8988T (cell line): ENCODE measurements at regions not wholly inside any gene's neighbourhood (a gene's known extent, or its start where the extent isn't known, plus 50 kb on each side); places are given as distances from the start of the nearest gene placed in this dataset.

Experiments used
- DNase-seq: peaks from one replicate; pipeline ENCODE4 v3.0.0; 2011

GRCh38 chrX:117215683-117216082 lies 752.9 kb upstream of the CT83 start:
- no peak for DNase-seq

DNA sequence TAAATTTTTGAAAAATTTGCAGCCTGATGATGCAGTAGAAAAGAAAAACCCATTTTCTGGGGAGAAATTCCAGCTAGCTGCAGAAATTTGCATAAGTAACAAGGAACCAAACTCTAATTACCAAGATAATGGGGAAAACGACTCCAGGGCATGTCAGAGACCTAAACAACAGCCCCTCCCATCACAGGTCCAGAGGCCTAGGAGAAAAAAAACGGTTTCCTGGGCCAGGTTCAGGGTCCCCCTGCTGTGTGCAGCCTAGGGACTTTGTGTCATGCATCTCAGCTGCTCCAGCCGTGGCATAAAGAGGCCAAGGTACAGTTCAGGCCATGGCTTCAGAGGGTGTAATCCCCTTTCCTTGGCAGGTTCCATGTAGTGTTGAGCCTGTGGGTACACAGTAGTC lies 733.7 kb upstream of the CT83 start:
- no peak for DNase-seq

DNA sequence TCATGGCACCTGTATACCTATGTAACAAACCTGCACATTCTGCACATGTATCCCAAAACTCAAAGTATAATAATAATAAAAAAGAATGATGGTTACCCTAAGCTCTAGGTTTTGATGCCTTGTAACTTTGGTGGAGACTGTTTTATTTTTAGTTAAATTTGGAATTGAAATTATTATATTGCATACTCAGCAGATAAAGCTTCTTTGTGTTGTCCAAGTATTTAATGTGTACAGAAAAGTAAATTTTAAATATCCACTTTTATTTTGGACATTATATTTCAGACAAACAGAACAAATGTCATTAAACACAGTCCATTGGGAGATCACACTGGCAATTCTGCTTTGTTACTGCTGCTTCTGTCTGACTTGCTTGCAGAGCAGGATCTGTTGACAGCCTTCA lies 684.5 kb upstream of the CT83 start:
- no peak for DNase-seq

GRCh38 chrX:117138070-117138469 lies 675.3 kb upstream of the CT83 start:
- DNase-seq: no peak

GRCh38 chrX:117134983-117135382 lies 672.2 kb upstream of the CT83 start:
- no peak for DNase-seq

DNA sequence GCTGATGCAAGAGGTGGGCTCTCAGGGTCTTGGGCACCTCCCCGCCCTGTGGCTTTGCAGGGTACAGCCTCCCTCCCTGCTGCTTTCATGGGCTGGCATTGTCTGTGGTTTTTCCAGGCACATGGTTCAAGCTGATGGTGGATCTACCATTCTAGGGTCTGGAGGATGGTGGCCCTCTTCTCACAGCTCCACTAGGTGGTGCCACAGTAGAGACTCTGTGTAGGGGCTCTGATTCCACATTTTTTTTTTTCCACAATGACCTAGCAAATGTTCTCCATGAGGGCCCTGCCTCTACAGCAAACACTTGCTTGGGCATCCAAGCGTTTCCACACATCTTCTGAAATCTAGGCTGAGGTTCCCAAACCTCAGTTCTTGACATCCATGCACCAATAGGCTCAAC lies 657.9 kb upstream of the CT83 start:
- no peak for DNase-seq

GRCh38 chrX:117096528-117096927 lies 633.8 kb upstream of the CT83 start:
- no peak for DNase-seq

GRCh38 chrX:117095393-117095792 lies 632.6 kb upstream of the CT83 start:
- no peak for DNase-seq

DNA sequence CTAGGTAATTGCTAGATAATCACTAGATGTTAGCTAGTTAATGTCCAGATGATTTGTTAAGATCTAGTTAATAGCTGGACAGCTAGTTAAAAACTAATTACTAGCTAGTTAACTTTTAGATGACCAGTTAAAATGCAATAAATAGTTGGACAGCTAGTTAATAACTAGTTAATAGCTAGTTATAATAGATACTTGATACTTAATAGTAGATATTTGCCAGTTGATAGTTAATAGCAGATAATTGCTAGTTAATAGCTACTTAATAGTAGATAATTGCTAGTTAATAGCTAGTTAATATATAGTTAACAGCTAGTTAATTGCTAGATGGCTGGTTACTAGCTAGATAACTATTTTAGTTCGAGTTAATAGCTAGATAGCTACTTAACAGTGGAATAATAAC lies 631.4 kb upstream of the CT83 start:
- DNase-seq: no peak

DNA sequence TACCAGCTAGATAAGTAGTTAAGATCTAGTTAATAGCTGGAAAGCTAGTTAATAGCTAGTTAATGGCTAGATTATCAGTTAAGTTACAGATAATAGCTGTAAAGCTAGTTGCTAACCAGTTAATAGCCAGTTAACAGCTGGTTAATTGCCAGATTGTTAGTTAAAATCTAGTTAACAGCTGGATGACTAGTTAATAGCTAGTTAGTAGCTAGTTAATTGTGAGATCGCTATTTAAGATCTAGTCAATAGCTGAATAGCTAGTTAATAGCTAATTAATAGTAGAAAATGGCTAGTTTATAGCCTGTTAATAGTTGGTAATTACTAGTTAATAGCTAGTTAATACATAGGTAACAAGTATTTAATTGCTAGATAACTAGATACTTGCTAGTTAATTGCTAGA lies 630.5 kb upstream of the CT83 start:
- no peak for DNase-seq

DNA sequence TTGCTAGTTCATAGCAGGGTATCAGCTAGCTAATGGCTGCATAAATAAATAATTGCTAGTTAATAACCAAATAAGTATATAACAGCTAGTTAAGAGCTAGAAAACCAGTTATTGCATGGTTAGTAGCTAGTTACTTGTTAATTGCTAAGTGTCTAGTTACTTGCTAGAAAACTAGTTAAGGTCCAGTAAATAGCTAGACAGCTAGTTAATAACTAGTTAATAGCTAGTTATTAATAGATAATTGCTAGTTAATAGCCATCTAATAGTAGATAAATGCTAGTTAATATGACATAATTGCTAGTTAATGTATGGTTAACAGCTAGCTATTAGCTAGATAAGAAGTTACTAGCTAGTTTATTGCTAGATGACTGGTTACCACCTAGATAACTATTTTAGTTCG lies 629.9 kb upstream of the CT83 start:
- no peak for DNase-seq

GRCh38 chrX:117063224-117063623 lies 600.4 kb upstream of the CT83 start:
- no peak for DNase-seq

GRCh38 chrX:117059848-117060247 lies 597.1 kb upstream of the CT83 start:
- DNase-seq: no peak

DNA sequence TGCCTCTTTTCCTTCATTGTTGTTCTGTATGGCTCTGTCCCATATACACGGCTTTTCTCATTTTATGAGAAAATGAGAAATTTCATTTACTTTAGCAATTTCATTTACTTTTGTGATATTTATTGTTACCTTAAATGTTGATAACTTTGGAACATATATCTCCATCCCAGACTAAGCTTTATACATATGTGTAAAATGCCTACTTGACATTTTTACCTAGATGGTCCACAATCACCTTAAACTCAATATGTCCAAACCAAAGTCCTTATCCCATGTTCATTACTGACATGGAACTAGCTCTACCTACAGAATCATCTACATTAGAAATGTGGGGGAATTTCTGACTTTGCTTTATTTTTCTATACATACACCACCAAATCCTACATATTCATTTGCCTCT lies 590.5 kb upstream of the CT83 start:
- no peak for DNase-seq

DNA sequence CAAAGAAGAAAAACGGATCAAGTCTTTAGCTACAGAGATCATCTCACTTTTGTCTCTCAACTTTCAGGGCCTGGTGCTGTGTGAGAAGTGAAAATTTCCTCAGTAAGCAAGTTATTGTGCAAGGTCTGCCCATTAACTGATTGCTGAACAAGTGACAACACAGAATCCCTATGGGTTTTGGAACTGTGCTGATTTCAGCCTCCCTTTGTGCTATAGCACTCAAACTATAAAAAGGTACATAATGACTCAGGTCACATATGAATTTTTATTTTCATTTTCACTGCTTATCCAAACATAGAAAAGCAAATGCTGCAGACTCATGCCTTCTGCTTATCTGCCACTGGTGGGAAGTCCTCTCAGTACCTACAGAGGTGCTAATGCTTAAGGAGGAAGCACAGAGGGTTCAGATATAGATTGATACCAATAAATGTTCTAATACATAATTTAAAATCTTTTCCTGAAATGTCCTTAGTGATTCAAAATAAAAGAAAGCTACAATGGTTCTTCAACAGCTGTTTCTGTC lies 576.2 kb upstream of the CT83 start:
- no peak for DNase-seq

GRCh38 chrX:117010243-117010642 lies 547.5 kb upstream of the CT83 start:
- no peak for DNase-seq

GRCh38 chrX:117002981-117003380 lies 540.2 kb upstream of the CT83 start:
- no peak for DNase-seq

GRCh38 chrX:116975517-116975916 lies 512.7 kb upstream of the CT83 start:
- DNase-seq: no peak

- DNase-seq: no peak
Observed at GRCh38 chrX:116972362-116972761, 509.6 kb upstream of the CT83 start.

GRCh38 chrX:116961872-116962582 lies 499.3 kb upstream of the CT83 start:
- DNase-seq: no peak

- no peak for DNase-seq
Observed at GRCh38 chrX:116930311-116930710, 467.5 kb upstream of the CT83 start.

- DNase-seq: no peak
Observed at GRCh38 chrX:116897526-116897925, 434.8 kb upstream of the CT83 start.

DNA sequence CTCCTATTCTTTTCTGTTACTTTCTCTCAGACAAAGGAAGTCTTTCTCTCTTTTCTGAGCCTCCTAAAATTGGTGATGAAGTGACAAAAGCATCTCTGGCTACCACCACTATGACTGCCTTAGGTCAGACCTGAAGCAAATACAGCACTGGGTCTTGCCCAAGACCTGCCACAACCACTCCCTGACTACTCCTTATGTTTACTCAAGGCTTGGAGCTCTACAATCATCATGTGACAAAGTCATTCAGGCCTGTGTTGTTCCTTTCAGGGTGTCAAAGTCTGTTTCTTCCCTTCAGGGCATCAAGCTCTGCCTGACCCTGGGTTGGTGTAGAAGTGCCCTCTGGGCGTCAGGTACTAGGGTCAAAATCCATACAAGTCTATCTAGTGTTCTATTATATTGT lies 419.2 kb upstream of the CT83 start:
- DNase-seq: no peak

DNA sequence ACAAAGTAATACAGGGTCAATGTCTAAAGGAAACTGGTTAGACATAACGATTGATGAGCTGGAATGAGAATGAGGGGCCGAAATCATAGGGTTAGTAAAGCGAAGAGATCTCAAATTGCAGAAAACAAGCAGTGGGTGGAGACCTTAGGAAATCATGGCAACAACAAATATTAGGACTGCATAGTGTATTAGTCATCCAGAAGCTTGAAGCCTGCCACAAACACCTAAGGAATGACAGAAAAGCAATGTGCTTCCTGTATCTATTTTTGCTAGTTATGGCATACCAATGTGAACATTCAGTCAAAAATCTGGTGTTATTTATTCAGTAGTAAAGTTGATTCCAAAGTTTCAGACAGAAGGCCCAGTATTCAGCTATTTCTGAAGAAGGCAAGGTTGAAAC lies 410.9 kb upstream of the CT83 start:
- peak; percentile 3 for DNase-seq

DNA sequence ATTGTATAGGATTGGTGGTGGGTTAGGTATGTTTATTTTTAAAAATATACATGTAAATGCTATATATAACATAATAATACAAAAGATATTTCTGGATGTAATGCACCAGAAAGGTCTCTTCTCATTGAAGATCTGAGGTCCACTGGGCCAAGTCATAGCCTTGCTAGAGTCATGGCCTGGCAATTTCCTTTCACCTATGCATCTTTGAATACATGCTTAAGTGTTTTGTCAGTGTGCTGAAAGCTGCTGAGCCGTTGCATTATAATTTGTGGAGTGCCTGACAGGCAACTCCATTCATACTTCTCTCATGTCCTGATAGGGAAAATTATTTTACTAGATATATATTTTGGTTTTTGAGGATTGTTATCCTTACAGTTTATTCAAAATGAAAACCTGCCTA lies 410.2 kb upstream of the CT83 start:
- no peak for DNase-seq
